ENCODE measurements at regions not wholly inside any gene's neighbourhood (a gene's known extent, or its start where the extent isn't known, plus 50 kb on each side); places are given as distances from the start of the nearest gene placed in this dataset.
"Not testable (repeated sequence)": the region's sequence is repeated elsewhere in the genome, so short reads cannot be mapped to it uniquely, and the experiment has no call there.

DNA sequence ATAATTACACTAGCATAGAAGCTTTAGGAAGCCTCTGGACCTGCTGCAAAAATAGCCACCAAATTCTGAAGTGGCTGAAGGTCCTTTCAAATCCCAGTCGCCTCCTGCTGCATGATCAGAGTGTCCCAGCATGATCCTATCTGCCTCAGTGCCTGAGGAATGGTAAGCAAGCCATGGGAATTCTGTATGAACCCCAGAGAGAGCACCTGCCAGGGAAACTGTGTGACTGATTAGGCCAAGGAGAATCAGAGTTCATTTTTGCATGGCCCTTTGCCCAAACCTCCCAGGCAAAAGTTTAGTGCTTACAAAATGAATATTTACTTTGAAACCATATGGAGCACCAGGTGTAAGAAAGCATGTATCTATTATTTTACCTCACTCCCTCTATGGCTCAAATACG, 221.4 kb downstream of the ARL4C start:
- no peak for DNase-seq (ENCODE audit: low spot score)

DNA sequence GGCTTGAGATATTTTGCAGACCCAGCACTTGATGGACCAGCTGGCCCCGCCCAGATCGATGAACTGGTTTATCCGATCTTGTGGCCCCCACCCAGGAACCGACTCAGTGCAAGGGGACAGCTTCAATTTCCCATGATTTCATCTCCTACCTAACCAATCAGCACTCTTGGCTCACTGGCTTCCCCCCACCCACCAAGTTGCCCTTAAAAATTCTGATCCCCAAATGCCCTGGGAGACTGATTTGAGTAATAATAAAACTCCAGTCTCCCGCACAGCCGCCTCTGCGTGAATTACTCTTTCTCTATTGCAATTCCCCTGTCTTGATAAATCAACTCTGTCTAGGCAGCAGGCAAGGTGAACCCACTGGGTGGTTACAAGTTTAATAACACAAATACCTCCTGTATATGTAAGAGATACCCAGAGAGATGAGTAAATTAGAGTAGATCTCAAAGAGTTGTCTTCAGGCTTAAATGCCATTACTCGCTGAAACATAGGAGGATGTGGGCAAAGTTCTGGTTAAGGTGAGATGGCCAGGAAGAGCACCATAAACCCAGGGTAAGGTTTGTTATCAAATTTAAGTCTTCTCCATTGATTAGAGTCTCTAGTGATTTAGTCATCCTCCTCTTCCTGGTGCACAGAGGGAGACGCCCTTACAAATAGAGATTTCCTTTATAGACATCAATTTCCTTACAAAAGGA, 222.8 kb downstream of the ARL4C start:
- DNase-seq (ENCODE audit: low spot score) = no peak

DNA sequence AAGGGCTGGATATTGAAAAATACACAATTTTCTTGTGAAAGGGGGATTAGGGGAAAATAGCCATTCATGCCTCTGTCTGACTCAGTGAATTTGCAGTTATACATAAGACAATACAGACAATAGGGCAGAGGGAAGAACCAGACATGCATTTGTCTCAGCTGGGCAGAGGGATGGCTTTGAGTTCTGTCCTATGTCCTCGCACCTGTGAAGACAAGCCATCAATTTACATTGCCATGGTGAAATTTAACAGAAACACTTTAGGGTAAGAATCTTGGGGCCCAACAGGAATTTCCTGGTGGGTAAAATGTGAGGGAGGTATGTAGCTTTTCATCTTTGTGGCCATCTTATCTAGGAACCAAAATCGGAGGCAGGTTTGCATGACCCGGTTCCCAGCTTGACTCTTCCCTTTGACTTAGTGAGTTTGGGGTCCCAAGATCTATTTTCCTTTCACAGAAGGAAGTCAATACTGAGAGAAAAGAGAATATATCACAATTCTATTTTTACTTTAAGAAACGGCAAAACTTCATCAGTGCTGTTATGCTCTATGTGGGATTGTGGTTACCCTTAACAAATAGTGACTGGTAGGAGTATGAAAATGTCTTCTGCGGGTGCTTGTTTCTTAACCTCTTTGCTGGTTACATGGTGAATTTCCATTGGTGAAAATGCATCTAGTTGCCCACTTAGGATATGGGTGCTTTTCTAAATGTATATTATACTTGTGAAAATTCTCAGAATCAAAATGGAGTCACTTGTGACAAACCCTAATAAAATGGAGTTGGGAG, 221.8 kb downstream of the SPP2 start:
- no peak for DNase-seq (ENCODE audit: low spot score)

DNA sequence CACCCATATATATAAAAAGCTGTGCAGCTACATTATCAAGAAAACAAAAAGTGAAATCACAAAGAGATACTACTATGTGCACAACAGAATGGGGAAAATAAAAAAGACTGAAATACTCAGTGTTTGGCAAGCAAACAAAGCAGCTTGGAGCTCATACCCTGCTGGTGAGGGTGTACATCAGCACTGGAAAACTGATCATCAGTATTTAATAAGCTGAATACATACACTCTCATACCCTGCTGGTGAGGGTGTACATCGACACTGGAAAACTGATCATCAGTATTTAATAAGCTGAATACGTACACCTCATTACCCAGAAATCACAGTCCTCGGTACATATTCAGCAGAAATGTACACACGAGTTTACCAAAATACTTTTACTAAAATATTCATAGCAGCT, 220.8 kb downstream of the SPP2 start:
- no peak for DNase-seq (ENCODE audit: low spot score)

DNA sequence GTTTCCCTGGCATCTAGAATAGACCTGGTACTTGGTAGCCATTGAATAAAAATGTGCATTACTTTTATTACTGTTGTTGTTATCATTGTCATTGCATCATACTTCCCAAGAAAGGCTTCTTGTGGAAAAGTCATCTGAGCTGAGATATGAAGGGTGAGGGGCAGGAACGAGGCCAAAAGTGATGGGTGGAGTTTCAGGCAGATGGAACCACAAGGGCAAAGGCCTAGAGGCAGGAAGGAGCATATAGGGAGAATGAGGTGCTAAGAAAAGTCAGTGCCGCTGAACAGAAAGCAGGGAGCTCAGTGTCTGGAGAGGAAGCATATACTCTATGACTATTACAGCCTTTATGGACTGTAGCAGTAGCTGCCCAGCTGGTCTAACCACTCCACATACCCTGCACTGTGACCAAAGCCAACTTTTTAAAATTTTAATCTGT, 219.3 kb downstream of the SPP2 start:
- no peak for DNase-seq (ENCODE audit: low spot score)

DNA sequence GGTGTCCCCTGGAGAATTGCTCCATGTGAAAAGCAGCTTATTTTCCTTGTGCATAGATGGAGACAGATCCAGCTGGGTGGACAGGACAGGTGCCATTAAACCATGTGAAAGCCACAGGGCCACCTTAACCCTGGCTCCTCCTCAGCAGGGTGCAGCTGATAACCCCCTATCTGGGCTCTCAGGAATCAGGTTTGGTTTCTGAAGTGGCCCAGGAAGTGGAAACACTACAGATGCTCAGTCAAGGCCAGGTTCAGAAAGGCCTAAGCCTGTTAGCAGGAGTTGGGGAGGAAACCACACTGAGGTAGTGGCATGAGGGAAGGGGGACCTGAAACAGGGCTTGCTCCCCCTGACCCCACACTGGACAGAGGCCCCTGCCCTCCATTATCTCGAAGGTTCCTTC, 217.0 kb downstream of the SPP2 start:
- DNase-seq (ENCODE audit: low spot score) = no peak

DNA sequence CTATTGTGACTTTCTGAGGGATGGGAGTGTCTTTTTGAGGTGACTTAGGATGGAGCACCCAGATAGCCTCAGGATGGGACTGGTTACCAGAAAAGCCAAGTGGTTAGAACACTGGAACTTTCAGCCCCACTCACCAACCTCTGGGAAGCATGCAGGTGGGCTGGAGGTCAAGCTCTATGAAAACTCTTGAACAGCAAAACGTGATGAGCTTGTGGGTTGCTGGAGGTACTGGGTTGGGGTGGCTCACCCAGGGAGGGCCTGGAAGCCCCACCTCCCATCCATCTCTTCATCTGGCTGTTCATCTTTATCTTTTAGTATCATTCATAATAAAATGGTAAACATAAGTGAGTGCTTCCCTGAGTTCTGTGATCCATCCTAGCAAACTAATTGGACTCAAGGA, 216.4 kb downstream of the SPP2 start:
- no peak for DNase-seq (ENCODE audit: low spot score)

DNA sequence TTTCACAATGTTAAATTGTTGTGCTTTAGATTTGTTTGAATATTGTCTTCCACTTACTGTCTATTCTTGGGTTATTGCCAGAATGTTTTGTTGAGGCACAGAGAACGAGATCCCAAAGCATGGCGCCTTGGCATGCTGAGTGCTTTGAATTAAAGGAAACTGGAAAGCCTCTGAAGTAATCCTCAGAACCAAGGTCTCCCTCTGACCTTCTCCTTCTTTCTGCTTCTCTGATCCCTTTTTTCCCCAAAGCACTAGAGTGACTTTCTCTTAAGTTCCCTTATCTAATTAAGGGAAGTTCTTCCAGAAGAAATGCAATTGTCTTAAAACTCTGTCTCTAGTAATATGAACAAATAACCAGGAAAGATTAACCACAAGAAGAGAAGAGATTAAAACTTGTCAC, 214.7 kb downstream of the SPP2 start:
- no peak for DNase-seq (ENCODE audit: low spot score)

DNA sequence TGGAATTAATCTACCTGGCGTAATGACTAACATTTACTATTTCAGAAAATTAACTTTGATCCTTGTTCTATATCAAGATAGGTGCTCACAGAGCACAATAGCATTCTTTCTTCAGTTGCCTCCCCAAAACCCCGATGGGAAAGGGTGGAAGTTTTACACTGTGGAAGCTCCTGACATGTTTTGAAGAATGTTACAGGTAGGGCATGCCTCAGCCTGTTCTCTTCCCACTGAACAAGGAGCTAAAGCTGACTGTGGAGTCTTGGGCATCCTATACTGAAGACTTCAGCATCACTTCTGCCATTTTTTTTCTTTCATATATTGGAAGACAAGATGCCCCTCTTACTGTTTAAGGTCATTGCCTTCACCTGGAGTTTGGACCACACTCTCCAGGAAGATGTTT, 211.2 kb downstream of the SPP2 start:
- DNase-seq (ENCODE audit: low spot score) = no peak

DNA sequence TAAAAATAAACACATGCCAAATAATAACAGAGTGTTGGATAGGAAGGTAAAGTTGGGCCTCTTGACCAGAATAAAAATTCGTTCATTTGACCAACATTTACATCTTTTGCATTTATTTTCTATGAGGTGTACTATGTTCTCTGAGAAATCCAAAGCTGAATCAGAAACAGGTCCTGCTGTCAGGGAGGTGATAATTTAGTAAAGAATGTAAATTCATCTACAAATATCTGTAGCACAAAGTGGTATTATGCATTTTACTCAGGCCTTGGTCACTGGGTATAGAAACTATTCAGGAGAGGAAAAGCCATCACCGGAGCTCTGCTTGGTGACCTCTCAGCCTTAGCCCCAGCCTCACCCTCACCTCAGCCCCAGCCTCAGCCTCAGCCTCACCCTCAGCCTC, 208.9 kb downstream of the SPP2 start:
- no peak for DNase-seq (ENCODE audit: low spot score)

DNA sequence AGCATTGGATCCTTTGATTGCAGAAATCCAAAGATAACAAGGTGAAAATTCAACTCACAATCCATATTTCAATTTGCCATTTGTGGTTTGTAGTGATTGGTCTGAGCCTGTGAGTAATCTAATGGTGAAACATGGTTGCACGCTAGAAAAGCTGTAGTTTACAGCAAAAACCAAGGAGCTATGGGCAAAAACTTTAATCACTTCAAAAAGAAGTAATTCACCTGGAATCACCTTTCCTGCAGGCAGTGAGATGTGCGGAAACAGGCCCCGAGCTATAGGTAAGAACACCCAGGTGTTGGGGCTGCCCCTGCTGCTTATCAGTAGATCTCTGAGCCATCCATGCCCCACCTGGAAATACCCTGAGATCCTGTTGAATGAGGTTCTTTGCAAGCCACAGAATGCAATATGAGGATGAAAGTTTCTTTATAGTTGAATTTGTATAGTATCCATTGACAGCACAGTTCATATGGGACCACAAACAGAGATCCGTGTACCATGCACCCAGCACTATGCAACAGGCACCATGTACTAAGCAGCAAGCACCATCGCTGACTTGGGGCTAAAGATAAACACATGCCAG, 208.2 kb downstream of the SPP2 start:
- DNase-seq (ENCODE audit: low spot score) = no peak

DNA sequence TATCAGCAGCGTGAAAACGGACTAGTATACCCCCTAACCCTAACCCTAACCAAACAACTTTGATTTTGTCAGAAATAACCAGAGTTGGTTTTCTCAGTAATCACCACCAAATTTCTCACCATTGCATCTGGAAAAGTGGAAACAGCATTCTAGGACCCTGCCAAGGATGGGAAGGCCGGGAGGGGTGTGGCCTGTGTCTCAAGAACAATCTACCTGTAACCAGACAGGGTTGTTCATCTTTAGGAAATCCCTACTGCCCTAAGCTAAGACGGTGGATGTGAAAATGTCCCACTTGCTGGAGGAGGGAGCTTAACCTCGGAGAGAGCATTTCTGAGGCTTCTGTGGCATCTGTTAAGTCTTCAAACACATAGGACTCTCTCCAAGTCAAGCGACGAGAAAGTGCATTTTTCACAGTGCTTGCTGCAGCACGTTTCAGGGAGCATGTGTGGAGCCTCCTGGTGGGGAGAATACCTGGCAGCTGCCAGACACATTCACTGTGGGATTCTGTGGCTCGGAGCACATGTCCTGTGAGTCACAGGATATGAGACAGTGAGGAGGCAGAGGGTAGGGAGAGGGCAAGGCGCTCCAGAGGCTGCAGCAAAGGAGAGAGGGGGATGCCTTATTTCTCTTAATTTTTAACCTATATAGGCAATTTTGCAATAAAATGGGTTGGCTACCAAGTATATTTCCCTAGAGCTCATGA, 207.5 kb downstream of the SPP2 start:
- DNase-seq (ENCODE audit: low spot score) = peak; percentile 73

DNA sequence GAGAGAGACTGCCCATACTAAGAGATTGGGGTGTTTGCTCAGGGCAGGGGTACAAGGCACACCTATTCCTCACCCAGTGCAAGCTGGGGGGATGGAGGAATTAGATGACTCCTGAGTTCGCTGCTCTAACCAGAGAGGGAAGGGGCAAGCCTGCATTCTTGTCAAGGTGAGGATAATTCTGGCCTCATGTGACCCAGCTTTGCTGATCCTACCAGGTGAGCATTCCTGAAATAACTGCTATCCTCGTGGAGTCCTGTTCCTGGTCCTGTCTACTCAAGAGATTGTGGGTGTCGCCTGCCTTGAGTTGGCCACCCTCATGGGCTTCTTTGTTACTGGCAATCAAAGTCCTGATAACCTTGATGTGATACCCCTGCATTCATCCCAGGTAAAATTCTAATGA, 206.0 kb downstream of the SPP2 start:
- DNase-seq (ENCODE audit: low spot score) = no peak

DNA sequence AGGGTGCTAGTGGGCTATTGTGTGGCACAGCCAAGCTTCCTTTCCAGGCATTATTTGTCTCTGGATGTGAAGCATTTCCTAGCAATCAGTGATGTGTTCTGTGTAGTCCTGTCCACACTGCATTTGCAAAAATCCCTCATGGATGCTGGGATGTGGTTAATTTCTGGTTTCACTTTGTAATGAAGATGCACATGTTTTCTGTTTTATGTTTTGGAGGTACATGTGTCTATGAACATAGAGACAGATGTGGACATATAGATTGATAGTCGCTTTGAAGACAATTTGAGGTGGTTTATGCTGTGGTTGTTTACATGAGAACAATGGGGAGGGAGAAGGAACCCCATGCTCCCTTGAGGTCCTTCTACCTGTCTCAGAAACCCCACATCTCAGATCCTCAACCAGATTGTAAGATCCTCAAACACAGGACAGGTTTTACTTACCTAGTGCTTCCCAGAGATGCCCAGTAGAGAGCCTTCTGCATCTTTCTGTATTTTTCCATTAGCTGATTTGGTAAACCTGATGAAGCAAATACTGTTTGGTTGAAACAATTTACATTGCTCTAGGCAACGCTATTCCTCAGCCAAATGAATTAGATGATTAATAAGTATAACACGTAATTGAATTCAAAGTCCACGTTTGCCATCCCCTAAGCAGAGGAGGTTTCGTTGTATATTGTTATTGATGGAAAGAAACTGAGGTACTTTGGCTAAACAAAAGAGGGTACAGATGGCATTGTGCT, 204.4 kb downstream of the SPP2 start:
- no peak for DNase-seq (ENCODE audit: low spot score)

DNA sequence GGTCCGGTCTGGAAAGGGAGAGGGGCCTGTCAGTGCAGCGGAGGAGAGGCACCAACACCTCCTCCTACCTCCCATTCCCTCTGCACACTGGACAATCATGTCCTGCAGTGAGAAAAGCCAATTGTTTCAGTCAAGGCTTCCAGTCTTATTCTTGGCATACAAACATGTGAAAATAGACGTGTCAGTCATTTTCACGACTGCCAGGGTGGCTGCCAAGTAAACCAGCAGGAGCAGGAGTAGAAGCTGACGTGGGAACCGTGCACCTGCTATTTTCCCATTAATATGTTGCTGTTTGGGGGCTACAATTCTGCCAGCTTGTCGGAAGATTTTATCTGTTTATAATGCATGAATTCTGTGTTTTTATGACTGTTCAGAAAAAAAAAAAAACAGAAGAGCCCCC, 202.3 kb downstream of the SPP2 start:
- no peak for DNase-seq (ENCODE audit: low spot score)

DNA sequence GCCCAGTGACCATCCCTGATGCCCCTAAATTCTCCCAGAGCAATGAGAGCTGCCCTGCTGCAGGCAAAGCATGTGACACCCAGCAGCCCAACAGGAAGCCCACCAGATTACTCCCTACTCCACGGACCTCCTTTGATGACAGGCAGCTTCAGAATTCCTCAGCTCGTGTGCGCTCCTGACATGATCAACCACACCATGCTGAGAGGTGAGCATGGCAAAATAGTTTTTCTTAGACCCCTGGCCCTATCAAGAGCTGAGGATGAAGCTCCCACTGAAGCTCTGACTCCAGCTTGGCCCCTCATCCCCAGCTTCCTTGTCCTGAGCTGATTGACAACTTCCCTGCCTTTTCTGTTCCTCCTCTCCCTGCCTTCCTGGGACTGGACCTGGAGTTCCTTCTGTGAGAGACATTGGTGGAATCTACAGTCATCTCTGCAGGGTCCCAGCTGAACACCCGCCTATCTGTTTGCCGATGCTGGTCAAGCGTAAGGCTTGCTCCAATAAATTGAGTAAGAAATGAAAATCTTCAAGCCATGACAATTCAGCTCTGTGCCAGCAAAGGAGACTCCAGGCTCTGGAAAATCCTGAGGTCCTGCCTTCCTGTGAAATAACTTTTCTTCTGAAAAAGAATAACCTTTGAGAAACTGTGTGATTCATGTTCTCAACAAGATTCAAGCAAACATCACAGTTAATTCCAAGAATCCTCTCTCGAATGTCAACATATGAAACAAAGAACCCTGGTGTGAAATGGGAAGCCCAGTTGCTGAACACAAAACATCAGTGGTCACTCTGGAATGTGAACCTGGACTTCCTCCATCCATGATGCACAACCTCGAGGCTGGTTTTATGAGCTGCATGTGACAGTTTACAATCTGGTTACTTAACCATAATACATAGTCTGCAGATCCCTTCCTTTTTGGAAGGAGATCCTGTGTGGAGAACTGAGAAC, 201.1 kb downstream of the SPP2 start:
- no peak for DNase-seq (ENCODE audit: low spot score)

DNA sequence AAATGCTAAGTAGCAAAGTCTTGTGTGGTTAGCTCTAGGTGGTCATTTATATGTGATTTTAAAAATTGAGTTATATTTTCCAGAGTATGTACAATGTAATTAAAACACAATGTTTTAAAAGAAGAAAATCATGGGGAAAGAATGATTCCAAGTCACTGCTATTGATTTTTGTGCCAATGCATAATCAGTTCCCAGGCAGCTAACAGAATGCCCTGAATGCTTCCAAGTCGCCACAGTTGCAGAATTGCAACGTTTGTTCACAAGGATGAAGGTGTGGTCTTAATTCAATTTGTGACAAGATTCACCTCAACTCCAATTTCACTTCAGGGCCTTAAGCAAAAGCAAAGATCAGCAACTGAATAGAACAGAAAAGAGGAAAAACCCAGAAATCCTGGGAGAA, 200.4 kb downstream of the SPP2 start:
- no peak for DNase-seq (ENCODE audit: low spot score)

DNA sequence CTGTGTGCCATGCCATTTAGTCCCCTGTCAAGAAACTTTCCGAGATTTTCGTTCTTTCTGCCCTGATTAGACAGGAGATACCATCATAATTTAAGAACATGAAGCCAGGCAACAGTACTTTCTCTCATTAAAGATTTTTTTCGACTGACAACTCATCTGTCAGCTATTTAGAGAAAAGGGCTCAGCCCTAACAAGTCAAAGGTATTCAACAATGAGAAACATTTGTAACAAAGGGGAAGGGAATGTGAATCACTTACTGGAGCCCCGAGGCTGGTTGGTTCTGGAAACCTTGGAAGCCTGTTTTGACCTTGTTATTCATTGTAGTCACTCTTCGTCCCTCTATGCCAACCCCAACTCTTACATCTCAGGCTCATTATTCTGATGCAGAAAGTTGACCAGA, 199.4 kb downstream of the SPP2 start:
- DNase-seq (ENCODE audit: low spot score) = no peak

DNA sequence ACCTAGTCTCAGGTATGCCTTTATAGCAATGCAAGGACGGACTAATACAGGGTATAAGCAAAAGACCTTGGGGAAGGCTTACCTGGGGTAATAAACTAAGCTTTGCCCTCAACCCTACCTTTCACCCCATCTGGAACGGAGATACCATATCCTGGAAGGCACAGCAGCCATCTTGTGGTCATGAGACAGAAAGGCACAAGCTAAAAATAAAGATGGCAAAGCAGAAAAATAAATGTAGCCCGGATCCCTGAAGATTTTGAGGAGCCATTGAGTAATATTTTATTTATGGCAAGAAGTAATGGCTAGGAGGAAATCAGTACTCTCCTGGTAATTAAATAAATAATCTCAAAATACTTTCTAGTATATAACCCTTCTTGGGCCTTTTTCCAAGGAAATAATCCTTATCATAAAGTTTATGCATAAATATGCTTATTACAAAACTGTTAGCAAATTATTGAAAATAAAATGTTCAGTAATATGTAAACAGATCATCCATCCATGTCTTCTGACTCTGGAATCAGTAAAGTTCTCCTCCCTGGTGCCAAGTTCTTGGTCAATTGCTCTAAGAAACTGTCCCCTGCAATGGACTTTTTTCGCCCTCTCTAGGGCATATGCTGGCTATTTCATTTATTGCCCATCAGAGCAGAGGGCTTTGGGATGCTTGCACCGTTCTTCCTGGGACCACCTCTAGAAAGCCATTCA, 198.7 kb downstream of the SPP2 start:
- no peak for DNase-seq (ENCODE audit: low spot score)

DNA sequence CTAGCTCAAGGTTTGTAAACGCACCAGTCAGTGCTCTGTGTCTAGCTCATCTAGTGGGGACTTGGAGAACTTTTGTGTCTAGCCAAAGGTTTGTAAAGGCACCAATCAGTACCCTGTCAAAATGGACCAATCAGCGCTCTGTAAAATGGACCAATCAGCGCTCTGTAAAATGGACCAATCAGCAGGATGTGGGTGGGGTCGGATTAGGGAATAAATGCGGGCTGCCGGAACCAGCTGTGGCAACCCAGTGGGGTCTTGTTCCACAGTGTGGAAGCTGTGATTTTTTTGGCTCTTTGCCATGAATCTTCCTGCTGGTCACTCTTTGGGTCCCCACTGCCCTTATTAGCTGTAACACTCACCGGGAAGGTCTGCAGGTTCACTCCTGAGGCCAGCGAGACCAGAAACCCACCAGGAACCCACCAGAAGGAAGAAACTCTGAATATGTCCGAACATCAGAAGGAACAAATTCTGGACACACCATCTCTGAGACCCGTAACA, 197.8 kb downstream of the SPP2 start:
- DNase-seq (ENCODE audit: low spot score) = not testable (repeated sequence)

Measured in iPS-NIHi11 (cell line).